WTC11 (cell line): ENCODE measurements at regions not wholly inside any gene's neighbourhood (a gene's known extent, or its start where the extent isn't known, plus 50 kb on each side); places are given as distances from the start of the nearest gene placed in this dataset.

Source experiments
- ATF3 ChIP-seq: sonication (generic); formaldehyde crosslinking; conservative IDR thresholded peaks from 2 replicates; pipeline ENCODE4 v1.8.1; 2022; ENCODE audit warnings: mild to moderate bottlenecking, missing genetic modification reagents
- CTCF ChIP-seq: fragments of 200-600 bp; IDR thresholded peaks from 2 replicates; pipeline ENCODE4 v1.8.0; 2022; ENCODE audit warnings: antibody characterized with exemption
- ZNF317 ChIP-seq: sonication (generic); formaldehyde crosslinking; IDR thresholded peaks from 2 replicates; pipeline ENCODE4 v1.8.1; 2023; ENCODE audit warnings: low read depth, mild to moderate bottlenecking, moderate library complexity, missing genetic modification reagents, borderline replicate concordance
- TF ChIP-seq, protein P1 (sequence below): sonication (generic); formaldehyde crosslinking; IDR thresholded peaks from 2 replicates; pipeline ENCODE4 v1.8.1; 2023; ENCODE audit warnings: mild to moderate bottlenecking, moderate library complexity, missing genetic modification reagents

DNA sequence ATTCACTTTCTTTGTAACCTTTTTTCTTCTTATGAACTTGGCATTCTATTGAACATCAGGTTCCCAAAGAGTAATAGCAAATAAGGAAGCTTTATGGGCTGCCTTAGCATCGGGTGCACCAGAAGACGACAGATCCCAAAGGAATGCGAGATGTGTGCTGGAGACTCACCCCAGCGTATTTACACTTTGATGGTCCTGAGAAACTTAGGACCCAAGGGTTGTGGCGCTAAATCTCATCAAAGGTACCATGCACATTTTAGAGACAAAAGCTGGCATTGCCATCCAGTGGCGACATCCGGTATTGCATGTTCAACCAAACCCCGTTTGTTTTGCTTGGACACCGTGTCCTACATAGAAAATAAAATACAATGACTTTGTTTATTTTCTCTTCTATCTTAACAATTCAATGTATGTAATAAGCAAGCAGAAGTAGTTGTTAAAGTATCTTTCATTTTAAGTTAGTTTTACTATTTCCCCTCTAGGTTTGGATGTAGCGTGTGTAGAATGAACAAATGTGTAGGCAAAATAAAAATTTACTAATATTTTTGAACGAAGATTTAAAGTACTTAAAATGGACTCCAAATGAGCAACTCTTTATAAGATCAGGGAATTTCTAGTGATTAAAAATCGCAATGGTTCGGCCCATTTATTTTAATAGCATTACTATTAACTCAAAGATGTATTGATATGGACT is 1154.8 kb downstream of the GATA3 start:
- peak; percentile 81 for TF ChIP-seq CTCF
- TF ChIP-seq, protein P1, sequence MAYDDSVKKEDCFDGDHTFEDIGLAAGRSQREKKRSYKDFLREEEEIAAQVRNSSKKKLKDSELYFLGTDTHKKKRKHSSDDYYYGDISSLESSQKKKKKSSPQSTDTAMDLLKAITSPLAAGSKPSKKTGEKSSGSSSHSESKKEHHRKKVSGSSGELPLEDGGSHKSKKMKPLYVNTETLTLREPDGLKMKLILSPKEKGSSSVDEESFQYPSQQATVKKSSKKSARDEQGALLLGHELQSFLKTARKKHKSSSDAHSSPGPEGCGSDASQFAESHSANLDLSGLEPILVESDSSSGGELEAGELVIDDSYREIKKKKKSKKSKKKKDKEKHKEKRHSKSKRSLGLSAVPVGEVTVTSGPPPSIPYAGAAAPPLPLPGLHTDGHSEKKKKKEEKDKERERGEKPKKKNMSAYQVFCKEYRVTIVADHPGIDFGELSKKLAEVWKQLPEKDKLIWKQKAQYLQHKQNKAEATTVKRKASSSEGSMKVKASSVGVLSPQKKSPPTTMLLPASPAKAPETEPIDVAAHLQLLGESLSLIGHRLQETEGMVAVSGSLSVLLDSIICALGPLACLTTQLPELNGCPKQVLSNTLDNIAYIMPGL (CRISPR knock-in tag) = no peak
- no peak for TF ChIP-seq ATF3 (CRISPR knock-in tag)
- no peak for TF ChIP-seq ZNF317
